ENCODE measurements at regions not wholly inside any gene's neighbourhood (a gene's known extent, or its start where the extent isn't known, plus 50 kb on each side); places are given as distances from the start of the nearest gene placed in this dataset.

GRCh38 chr2:236507393-236508085 is 62.1 kb upstream of the ACKR3 start:
- Histone ChIP-seq H3K18ac (ENCODE audit: low read length) (no peak overlapping the region), H2AFZ (ENCODE audit: low read length) (no peak overlapping the region), H3K27me3 (ENCODE audit: control insufficient read depth in 3 of 3, insufficient read depth in 3 of 3, low read depth in 1 of 3, low read length in 3 of 3) (peaks cover 0 to 8% (median 0%) of the 10 kb centered on the region in 3 experiments), H3K23ac (ENCODE audit: low read depth, low read length, poor library complexity) (peak overlapping the region; percentile 63), H2BK5ac (ENCODE audit: low read length) (no peak overlapping the region), H3K27ac (replicated peaks; ENCODE audit: low read length) (no peak overlapping the region), H3K9me3 (replicated peaks in 1 of 2; ENCODE audit: control insufficient read depth in 2 of 2, insufficient read depth in 1 of 2, low read depth in 1 of 2, low read length in 2 of 2) (peaks cover 0 to 7% of the 10 kb centered on the region in 2 donors), H3K9ac (ENCODE audit: low read depth, low read length, poor library complexity) (no peak overlapping the region), H3K79me1 (ENCODE audit: low read depth, low read length) (no peaks in the 10 kb centered on the region), H4K8ac (ENCODE audit: low read depth, low read length) (no peak overlapping the region), H2BK15ac (ENCODE audit: low read length) (no peak overlapping the region), H3K14ac (ENCODE audit: low read length) (no peak overlapping the region), H3K4ac (ENCODE audit: low read length) (no peak overlapping the region), H2BK12ac (ENCODE audit: low read length) (no peak overlapping the region), H2BK120ac (ENCODE audit: low read depth, low read length) (no peak overlapping the region), H4K91ac (ENCODE audit: low read depth, low read length, poor library complexity) (no peak overlapping the region), H3K36me3 (replicated peaks in 1 of 2; ENCODE audit: control insufficient read depth in 2 of 2, insufficient read depth in 2 of 2, low read length in 2 of 2) (no peaks in the 10 kb centered on the region), H3K4me3 (ENCODE audit: low read length in 2 of 2) (peak overlapping the region in 1 of 2 donors; percentile 65), H3K4me1 (ENCODE audit: control insufficient read depth in 2 of 2, insufficient read depth in 1 of 2, low read depth in 1 of 2, low read length in 2 of 2) (no peaks in the 10 kb centered on the region), H2AK5ac (ENCODE audit: low read depth, low read length) (peak overlapping the region; percentile 59), H3K4me2 (ENCODE audit: insufficient read depth, low read length, poor library complexity, severe bottlenecking) (no peak overlapping the region)
- DNase-seq (ENCODE audit: low spot score) = no peak
- no CpG with 5 or more reads among the region's 56 CpGs for WGBS, 2 donors (ENCODE audit: extremely low coverage in 2 of 2, insufficient read length in 2 of 2, insufficient replicate concordance in 1 of 2)

GRCh38 chr2:236508466-236508865 is 61.2 kb upstream of the ACKR3 start:
- no CpG with 5 or more reads among the region's 5 CpGs for WGBS, 2 donors (ENCODE audit: extremely low coverage in 2 of 2, insufficient read length in 2 of 2, insufficient replicate concordance in 1 of 2)
- H3K4me3 ChIP-seq (ENCODE audit: low read length in 2 of 2) = no peak overlapping the region
- H3K4me1 ChIP-seq (ENCODE audit: control insufficient read depth in 2 of 2, insufficient read depth in 1 of 2, low read depth in 1 of 2, low read length in 2 of 2) = peaks cover 0 to 2% of the 10 kb centered on the region in 2 donors
- no peaks in the 10 kb centered on the region for H3K79me1 ChIP-seq (ENCODE audit: low read depth, low read length)
- no peak overlapping the region for H3K4ac ChIP-seq (ENCODE audit: low read length)
- no peak overlapping the region for H2BK5ac ChIP-seq (ENCODE audit: low read length)
- H3K18ac ChIP-seq (ENCODE audit: low read length) = no peak overlapping the region
- no peak overlapping the region for H2BK12ac ChIP-seq (ENCODE audit: low read length)
- no peak overlapping the region for H3K4me2 ChIP-seq (ENCODE audit: insufficient read depth, low read length, poor library complexity, severe bottlenecking)
- H2BK120ac ChIP-seq (ENCODE audit: low read depth, low read length) = no peak overlapping the region
- H3K14ac ChIP-seq (ENCODE audit: low read length) = no peak overlapping the region
- H3K27ac ChIP-seq (replicated peaks; ENCODE audit: low read length) = no peak overlapping the region
- no peak overlapping the region for H4K91ac ChIP-seq (ENCODE audit: low read depth, low read length, poor library complexity)
- H3K27me3 ChIP-seq (ENCODE audit: control insufficient read depth in 3 of 3, insufficient read depth in 3 of 3, low read depth in 1 of 3, low read length in 3 of 3) = peaks cover 0 to 8% (median 0%) of the 10 kb centered on the region in 3 experiments
- H4K8ac ChIP-seq (ENCODE audit: low read depth, low read length) = no peak overlapping the region
- no peak for DNase-seq (ENCODE audit: low spot score)
- H3K36me3 ChIP-seq (replicated peaks in 1 of 2; ENCODE audit: control insufficient read depth in 2 of 2, insufficient read depth in 2 of 2, low read length in 2 of 2) = no peaks in the 10 kb centered on the region
- peaks cover 0 to 7% of the 10 kb centered on the region in 2 donors for H3K9me3 ChIP-seq (replicated peaks in 1 of 2; ENCODE audit: control insufficient read depth in 2 of 2, insufficient read depth in 1 of 2, low read depth in 1 of 2, low read length in 2 of 2)
- no peak overlapping the region for H2BK15ac ChIP-seq (ENCODE audit: low read length)
- no peak overlapping the region for H3K9ac ChIP-seq (ENCODE audit: low read depth, low read length, poor library complexity)
- no peak overlapping the region for H3K23ac ChIP-seq (ENCODE audit: low read depth, low read length, poor library complexity)
- H2AK5ac ChIP-seq (ENCODE audit: low read depth, low read length) = no peak overlapping the region
- H2AFZ ChIP-seq (ENCODE audit: low read length) = peak overlapping the region; percentile 6

- Histone ChIP-seq H2AK5ac (ENCODE audit: low read depth, low read length) (no peak overlapping the region), H3K27ac (replicated peaks; ENCODE audit: low read length) (no peak overlapping the region), H3K18ac (ENCODE audit: low read length) (no peak overlapping the region), H2BK5ac (ENCODE audit: low read length) (no peak overlapping the region), H3K9ac (ENCODE audit: low read depth, low read length, poor library complexity) (no peak overlapping the region), H2AFZ (ENCODE audit: low read length) (no peak overlapping the region), H3K4me3 (ENCODE audit: low read length in 2 of 2) (no peak overlapping the region), H3K4me1 (ENCODE audit: control insufficient read depth in 2 of 2, insufficient read depth in 1 of 2, low read depth in 1 of 2, low read length in 2 of 2) (peaks cover 0 to 2% of the 10 kb centered on the region in 2 donors), H3K27me3 (ENCODE audit: control insufficient read depth in 3 of 3, insufficient read depth in 3 of 3, low read depth in 1 of 3, low read length in 3 of 3) (peaks cover 0 to 8% (median 0%) of the 10 kb centered on the region in 3 experiments), H2BK12ac (ENCODE audit: low read length) (no peak overlapping the region), H3K14ac (ENCODE audit: low read length) (no peak overlapping the region), H3K23ac (ENCODE audit: low read depth, low read length, poor library complexity) (no peak overlapping the region), H3K36me3 (replicated peaks in 1 of 2; ENCODE audit: control insufficient read depth in 2 of 2, insufficient read depth in 2 of 2, low read length in 2 of 2) (no peaks in the 10 kb centered on the region), H3K4me2 (ENCODE audit: insufficient read depth, low read length, poor library complexity, severe bottlenecking) (no peak overlapping the region), H2BK15ac (ENCODE audit: low read length) (no peak overlapping the region), H4K91ac (ENCODE audit: low read depth, low read length, poor library complexity) (no peak overlapping the region), H3K9me3 (replicated peaks in 1 of 2; ENCODE audit: control insufficient read depth in 2 of 2, insufficient read depth in 1 of 2, low read depth in 1 of 2, low read length in 2 of 2) (peaks cover 2 to 6% of the 10 kb centered on the region in 2 donors), H3K4ac (ENCODE audit: low read length) (no peak overlapping the region), H4K8ac (ENCODE audit: low read depth, low read length) (no peak overlapping the region), H2BK120ac (ENCODE audit: low read depth, low read length) (no peak overlapping the region), H3K79me1 (ENCODE audit: low read depth, low read length) (no peaks in the 10 kb centered on the region)
- DNase-seq (ENCODE audit: low spot score) = no peak
- WGBS, 2 donors (ENCODE audit: extremely low coverage in 2 of 2, insufficient read length in 2 of 2, insufficient replicate concordance in 1 of 2) = no CpG with 5 or more reads among the region's 2 CpGs
Observed at GRCh38 chr2:236510034-236510433, 59.6 kb upstream of the ACKR3 start.

GRCh38 chr2:236511266-236511665 is 58.4 kb upstream of the ACKR3 start:
- no peak overlapping the region for H2AK5ac ChIP-seq (ENCODE audit: low read depth, low read length)
- H3K9ac ChIP-seq (ENCODE audit: low read depth, low read length, poor library complexity) = no peak overlapping the region
- H2BK12ac ChIP-seq (ENCODE audit: low read length) = no peak overlapping the region
- peaks cover 0 to 2% of the 10 kb centered on the region in 2 donors for H3K4me1 ChIP-seq (ENCODE audit: control insufficient read depth in 2 of 2, insufficient read depth in 1 of 2, low read depth in 1 of 2, low read length in 2 of 2)
- H2AFZ ChIP-seq (ENCODE audit: low read length) = no peak overlapping the region
- H2BK120ac ChIP-seq (ENCODE audit: low read depth, low read length) = no peak overlapping the region
- no peak overlapping the region for H3K14ac ChIP-seq (ENCODE audit: low read length)
- H2BK15ac ChIP-seq (ENCODE audit: low read length) = no peak overlapping the region
- no peak for DNase-seq (ENCODE audit: low spot score)
- no peak overlapping the region for H2BK5ac ChIP-seq (ENCODE audit: low read length)
- peaks cover 0 to 8% (median 0%) of the 10 kb centered on the region in 3 experiments for H3K27me3 ChIP-seq (ENCODE audit: control insufficient read depth in 3 of 3, insufficient read depth in 3 of 3, low read depth in 1 of 3, low read length in 3 of 3)
- no peak overlapping the region for H4K91ac ChIP-seq (ENCODE audit: low read depth, low read length, poor library complexity)
- no peak overlapping the region for H4K8ac ChIP-seq (ENCODE audit: low read depth, low read length)
- H3K27ac ChIP-seq (replicated peaks; ENCODE audit: low read length) = no peak overlapping the region
- H3K4ac ChIP-seq (ENCODE audit: low read length) = no peak overlapping the region
- no peaks in the 10 kb centered on the region for H3K36me3 ChIP-seq (replicated peaks in 1 of 2; ENCODE audit: control insufficient read depth in 2 of 2, insufficient read depth in 2 of 2, low read length in 2 of 2)
- no peaks in the 10 kb centered on the region for H3K79me1 ChIP-seq (ENCODE audit: low read depth, low read length)
- H3K4me2 ChIP-seq (ENCODE audit: insufficient read depth, low read length, poor library complexity, severe bottlenecking) = no peak overlapping the region
- WGBS, 2 donors (ENCODE audit: extremely low coverage in 2 of 2, insufficient read length in 2 of 2, insufficient replicate concordance in 1 of 2) = no CpG with 5 or more reads among the region's 5 CpGs
- H3K9me3 ChIP-seq (replicated peaks in 1 of 2; ENCODE audit: control insufficient read depth in 2 of 2, insufficient read depth in 1 of 2, low read depth in 1 of 2, low read length in 2 of 2) = peaks cover 2 to 9% of the 10 kb centered on the region in 2 donors
- H3K4me3 ChIP-seq (ENCODE audit: low read length in 2 of 2) = no peak overlapping the region
- H3K18ac ChIP-seq (ENCODE audit: low read length) = no peak overlapping the region
- no peak overlapping the region for H3K23ac ChIP-seq (ENCODE audit: low read depth, low read length, poor library complexity)

Measured in neuronal stem cell (in vitro differentiated cells).